Skeletal muscle tissue (tissue), 3 donors: ENCODE measurements at regions not wholly inside any gene's neighbourhood (a gene's known extent, or its start where the extent isn't known, plus 50 kb on each side); places are given as distances from the start of the nearest gene placed in this dataset.

Source experiments
- H3K27ac ChIP-seq: one replicate; pipeline ENCODE4 v1.7.0; 2013; ENCODE audit warnings: mild to moderate bottlenecking, low read depth, low read length, inconsistent platforms
- H3K27me3 ChIP-seq, 3 donors: one replicate each; pipeline ENCODE4 v1.7.0; 2013; ENCODE audit warnings: low read length in 3 of 3; ENCODE audit not compliant: control insufficient read depth in 3 of 3, insufficient read depth in 3 of 3
- H3K36me3 ChIP-seq, 3 donors: one replicate each; pipeline ENCODE4 v1.7.0; 2013; ENCODE audit warnings: low read length in 3 of 3; ENCODE audit not compliant: control insufficient read depth in 3 of 3, insufficient read depth in 3 of 3
- H3K4me1 ChIP-seq, 3 donors: one replicate each; pipeline ENCODE4 v1.7.0; 2013; ENCODE audit warnings: low read length in 3 of 3, mild to moderate bottlenecking in 3 of 3; ENCODE audit not compliant: control insufficient read depth in 3 of 3, insufficient read depth in 3 of 3
- H3K4me3 ChIP-seq, 3 donors: one replicate each; pipeline ENCODE4 v1.7.0; 2013; ENCODE audit warnings: low read length in 3 of 3
- H3K9ac ChIP-seq, 3 donors: one replicate each; pipeline ENCODE4 v1.7.0; 2013; ENCODE audit warnings: low read length in 3 of 3, mild to moderate bottlenecking in 3 of 3, moderate library complexity in 2 of 3, low read depth in 1 of 3
- H3K9me3 ChIP-seq, 3 donors: one replicate each; pipeline ENCODE4 v1.7.0; 2013; ENCODE audit warnings: low read length in 3 of 3; ENCODE audit not compliant: control insufficient read depth in 3 of 3
- donor health status: Osteomylitis.

DNA sequence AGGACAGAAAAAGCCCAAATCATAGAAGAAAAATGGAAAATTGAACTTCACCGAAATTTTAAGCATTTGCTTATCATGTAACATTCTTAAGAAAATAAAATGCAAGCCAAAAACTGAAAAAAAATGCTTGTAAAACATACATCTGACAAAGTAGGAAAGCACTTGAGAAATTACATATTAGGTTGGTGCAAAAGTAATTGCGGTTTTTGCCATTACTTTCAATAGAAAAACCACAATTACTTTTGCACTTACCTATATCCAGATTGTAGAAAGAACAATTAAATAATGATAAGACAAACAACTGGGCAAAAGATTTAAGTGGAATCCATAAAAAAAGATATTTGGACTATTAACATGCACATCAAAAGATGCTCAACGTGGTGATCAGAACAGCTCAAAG, 146.2 kb downstream of the TBXT start:
- Histone ChIP-seq H3K4me3 (no peak overlapping the region), H3K27ac (no peak overlapping the region)

DNA sequence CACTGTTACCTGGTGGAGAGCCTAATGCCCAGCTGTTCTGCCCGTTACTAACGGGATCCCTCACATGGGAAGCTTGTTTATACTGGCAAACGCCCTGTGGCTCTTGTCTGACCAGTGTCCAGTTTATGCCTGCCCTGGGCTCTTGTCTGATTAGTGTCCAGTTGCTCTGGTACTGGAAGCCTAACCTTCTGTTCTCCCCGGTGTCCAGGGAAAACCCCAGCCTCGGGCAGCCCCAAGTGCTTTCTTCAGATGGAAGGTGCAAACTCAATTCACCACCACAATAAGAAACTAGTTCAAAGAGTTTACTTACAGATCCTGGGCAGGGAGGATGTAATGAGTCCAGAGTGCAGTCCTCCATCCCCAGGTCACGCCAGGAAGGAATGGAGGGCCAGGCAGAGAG, 148.4 kb downstream of the TBXT start:
- no peaks in the 10 kb centered on the region for H3K36me3 ChIP-seq
- H3K4me1 ChIP-seq, result no peaks in the 10 kb centered on the region
- no peak overlapping the region for H3K27ac ChIP-seq
- no peaks in the 10 kb centered on the region for H3K27me3 ChIP-seq
- no peak overlapping the region for H3K9ac ChIP-seq
- H3K9me3 ChIP-seq, result peaks cover 0 to 5% (median 5%) of the 10 kb centered on the region in 3 donors
- no peak overlapping the region for H3K4me3 ChIP-seq

More for the DNA sequence above, 146.2 kb downstream of the TBXT start:
- Histone ChIP-seq H3K9me3 (peaks cover 0 to 7% (median 5%) of the 10 kb centered on the region in 3 donors), H3K27me3 (no peaks in the 10 kb centered on the region), H3K9ac (no peak overlapping the region), H3K4me1 (no peaks in the 10 kb centered on the region), H3K36me3 (no peaks in the 10 kb centered on the region)

DNA sequence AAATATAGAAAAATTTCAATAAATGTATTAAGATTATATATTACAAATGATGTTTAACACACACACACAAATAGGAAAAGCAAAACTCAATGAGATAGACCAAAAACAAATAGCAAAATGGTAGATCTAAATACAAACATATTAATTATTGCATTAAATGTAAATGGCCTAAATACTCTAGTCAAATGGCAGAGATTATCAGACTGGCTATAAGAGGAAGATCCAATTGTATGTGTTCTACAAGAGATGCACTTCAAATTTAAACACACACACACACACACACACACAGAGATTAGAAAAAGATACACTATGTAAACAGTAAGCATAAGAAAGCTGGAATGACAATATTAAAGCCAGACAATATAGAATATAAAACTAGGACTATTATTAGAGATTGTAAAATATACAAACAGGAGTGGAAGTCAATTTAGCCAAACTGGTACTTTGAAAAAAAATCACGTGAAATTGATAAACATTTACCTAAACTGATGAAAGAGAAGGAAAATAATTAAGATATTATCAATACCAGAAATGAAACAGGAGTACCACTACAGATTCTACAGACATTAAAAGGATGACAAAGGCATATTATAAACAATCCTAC, 150.5 kb downstream of the TBXT start:
- H3K9me3 ChIP-seq, result peaks cover 0 to 5% (median 5%) of the 10 kb centered on the region in 3 donors
- H3K27me3 ChIP-seq, result peaks cover 0 to under 1% (median under 1%) of the 10 kb centered on the region in 3 donors
- no peaks in the 10 kb centered on the region for H3K4me1 ChIP-seq
- H3K36me3 ChIP-seq, result no peaks in the 10 kb centered on the region
- no peak overlapping the region for H3K9ac ChIP-seq
- H3K4me3 ChIP-seq, result no peak overlapping the region
- H3K27ac ChIP-seq, result no peak overlapping the region

DNA sequence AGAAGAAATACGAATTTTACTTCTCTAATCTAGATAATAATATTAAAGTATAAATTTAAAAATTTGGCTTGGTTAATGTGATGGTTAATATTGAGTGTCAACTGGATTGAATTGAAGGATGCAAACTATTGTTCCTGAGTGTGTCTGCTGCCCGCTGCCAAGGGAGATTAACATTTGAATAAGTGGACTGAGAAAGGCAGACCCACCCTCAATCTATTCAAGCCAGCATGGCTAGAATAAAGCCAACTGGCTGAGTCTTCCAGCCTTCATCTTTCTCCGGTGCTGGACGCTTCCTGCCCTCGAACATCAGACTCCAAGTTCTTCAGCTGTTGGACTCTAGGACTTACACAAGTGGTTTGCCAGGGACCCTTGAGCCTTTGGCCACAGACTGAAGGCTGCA, 152.7 kb downstream of the TBXT start:
- Histone ChIP-seq H3K27me3 (peaks cover 16 to 19% (median 18%) of the 10 kb centered on the region in 3 donors), H3K9me3 (peaks cover 0 to 5% (median 5%) of the 10 kb centered on the region in 3 donors), H3K36me3 (no peaks in the 10 kb centered on the region), H3K27ac (no peak overlapping the region), H3K4me1 (no peaks in the 10 kb centered on the region), H3K4me3 (no peak overlapping the region), H3K9ac (no peak overlapping the region)

DNA sequence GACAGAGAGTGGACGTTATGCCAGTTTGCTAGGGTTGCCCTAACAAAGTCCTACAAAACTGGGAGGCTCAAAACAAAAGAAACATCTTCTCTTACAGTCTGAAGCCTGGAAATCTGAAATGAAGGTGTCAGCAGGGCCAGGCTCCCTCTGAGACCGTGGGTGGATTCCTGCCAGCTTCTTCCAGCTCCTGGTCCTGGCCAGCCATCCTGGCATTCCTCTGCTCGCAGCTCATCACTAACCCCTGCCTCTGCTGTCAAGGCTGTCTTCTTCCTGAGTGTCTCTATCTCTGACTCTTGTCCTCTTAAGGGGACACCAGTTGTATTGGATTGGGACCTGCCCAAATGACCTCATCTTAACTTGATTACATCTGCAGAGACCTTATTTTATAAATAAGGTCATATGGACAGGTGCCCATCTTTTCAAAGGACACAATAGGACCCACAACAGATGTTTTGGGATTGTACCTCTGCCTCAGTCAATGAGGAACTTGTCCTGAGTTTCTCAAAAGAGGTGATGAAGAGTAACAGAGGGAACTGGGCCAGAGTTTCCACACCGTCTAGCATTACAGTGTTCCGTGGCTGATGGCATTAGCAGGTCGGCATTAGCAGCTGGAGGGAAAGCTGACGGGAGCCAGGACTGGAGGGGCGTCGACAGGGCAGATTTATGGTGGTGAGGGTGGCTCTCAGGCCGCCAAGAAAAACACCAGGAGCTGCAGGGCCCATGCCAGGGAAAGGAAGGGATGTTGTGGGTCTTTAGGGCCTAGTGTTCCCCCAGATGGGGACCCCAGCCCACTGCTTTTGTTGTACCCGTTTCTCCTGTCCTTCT, 157.3 kb downstream of the TBXT start:
- Histone ChIP-seq H3K4me1 (peaks cover 13 to 32% (median 31%) of the 10 kb centered on the region in 3 donors), H3K9ac (no peak overlapping the region), H3K27me3 (peaks cover 55 to 60% (median 58%) of the 10 kb centered on the region in 3 donors), H3K9me3 (no peaks in the 10 kb centered on the region), H3K27ac (no peak overlapping the region), H3K4me3 (no peak overlapping the region), H3K36me3 (no peaks in the 10 kb centered on the region)

DNA sequence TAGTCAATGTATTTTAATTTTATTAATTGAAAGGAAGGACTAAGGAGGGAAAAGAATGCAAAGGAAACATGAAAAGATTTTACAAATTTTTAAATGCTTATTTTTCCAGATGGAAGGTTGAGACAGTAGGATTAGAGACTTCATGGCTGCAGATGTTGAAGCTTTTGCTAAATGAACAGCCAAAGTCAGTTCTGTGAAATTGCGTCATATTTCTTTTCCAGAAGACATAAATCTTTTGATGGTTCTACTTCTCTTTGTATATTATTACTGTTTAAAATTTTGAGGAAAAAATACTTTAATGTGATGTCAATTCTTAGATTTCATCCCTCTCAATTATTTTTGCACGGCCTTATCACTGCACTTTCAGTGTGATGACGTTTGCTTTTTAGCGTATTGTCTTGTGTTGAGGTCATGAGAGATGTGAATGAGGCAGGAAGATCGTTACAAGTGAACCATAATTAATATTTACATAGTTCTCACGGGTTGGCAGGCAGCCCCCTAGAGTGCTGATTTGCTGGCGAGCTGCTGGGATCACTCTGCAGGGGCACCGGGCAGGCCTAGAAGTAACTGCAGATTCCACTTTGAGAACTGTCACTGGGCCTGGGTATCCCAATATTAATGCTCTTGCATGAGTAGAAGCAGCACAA, 158.1 kb downstream of the TBXT start:
- peaks cover 61 to 62% (median 62%) of the 10 kb centered on the region in 3 donors for H3K27me3 ChIP-seq
- no peaks in the 10 kb centered on the region for H3K36me3 ChIP-seq
- H3K4me3 ChIP-seq, result peak overlapping the region in 2 of 3 donors; percentile 20 to 66
- H3K27ac ChIP-seq, result no peak overlapping the region
- peaks cover 0 to 2% (median 0%) of the 10 kb centered on the region in 3 donors for H3K9me3 ChIP-seq
- peaks cover 16 to 35% (median 34%) of the 10 kb centered on the region in 3 donors for H3K4me1 ChIP-seq
- no peak overlapping the region for H3K9ac ChIP-seq

DNA sequence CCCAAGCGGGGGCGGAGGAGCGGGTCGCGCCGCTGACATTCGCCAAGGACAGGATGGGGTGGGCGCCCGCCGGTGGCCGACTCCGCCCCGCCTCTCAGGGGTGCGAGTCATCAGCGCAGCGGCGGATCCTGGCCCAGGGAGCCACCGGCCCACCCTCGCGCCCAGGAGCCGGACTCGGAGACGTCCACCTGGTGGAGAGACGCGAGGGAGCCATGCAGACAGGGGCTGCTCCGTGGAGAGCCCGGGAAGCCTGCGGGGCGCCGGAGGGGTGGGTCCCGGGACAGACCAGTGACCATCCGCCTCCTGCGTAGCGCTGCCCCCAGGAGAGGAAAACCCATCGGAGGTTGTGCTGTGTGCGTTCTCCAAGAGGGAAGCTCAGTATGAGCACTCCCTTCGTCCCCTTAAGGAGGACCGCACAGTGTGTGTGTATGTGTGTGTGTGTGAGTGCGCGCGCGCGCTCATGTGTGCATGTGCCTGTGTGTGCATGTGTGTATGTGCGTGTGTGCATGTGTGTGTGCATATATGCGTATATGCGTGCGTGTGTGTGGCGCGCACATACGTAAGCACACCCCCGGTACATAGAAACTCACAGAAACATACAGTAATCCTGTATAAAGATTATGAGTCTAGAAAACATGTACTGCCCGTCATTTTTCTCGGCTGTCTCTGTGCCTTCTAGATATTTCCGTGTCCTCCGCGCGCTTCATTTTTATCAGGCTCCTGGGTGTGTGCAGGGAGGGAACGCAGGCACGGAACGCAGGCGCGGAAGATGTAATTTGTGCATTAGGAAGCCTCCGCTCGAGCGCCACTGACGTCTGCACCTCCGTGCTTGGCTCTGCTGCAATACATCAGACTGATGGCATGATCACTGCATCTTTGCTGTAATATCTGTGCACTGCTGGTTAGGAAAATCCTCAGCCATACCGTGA, 158.9 kb downstream of the TBXT start:
- peaks cover 61 to 64% (median 62%) of the 10 kb centered on the region in 3 donors for H3K27me3 ChIP-seq
- peaks cover 0 to 2% (median 0%) of the 10 kb centered on the region in 3 donors for H3K9me3 ChIP-seq
- H3K4me3 ChIP-seq, result peak overlapping the region in 2 of 3 donors; percentile 38 to 66
- no peak overlapping the region for H3K27ac ChIP-seq
- H3K36me3 ChIP-seq, result no peaks in the 10 kb centered on the region
- peaks cover 16 to 35% (median 34%) of the 10 kb centered on the region in 3 donors for H3K4me1 ChIP-seq
- peak overlapping the region in 1 of 3 donors; percentile 25 for H3K9ac ChIP-seq

DNA sequence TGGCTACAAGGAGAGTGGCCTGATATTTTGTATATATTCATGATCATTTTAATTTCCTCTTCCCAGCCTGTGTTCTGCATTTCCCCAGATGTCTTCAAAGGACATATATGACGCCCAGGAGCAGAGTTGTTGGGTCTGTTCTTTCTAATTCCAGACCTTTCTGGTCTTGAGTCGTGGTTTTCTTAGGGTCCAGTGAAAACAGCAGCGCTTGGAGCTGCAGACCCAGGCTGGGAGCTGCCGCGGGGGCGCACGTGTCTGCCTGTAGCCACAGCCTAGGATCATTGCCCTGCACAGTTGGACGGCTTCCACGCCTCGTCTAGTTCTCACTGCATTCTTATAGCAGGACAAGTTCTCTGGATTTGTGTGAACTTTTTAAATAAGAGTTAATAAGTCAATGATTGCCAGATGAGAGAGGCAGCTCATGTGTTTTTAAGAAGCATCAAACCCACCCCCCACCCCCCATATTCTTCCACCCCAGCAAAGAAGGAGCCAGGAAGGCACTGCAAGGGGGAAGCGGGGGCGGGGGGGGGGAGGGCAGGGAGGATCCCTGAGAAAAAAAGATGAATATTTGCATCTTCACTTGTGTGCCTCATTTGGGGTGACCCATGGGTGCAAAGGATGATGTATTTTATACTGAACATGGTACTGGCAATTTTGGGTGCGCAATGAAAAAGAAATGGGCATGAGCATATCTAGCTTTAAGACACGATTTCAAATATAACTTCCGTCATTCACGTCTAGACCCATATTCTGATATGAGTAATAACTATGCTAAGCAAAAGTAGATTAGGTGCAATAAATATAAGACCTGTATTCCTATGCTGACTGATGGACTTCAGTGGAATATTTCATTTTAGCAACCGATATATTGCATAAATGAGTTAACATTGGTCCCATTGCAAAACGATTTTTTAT, 160.0 kb downstream of the TBXT start:
- H3K9ac ChIP-seq, result no peak overlapping the region

More for the DNA sequence above, 160.0 kb downstream of the TBXT start:
- Histone ChIP-seq H3K9me3 (peaks cover 0 to 2% (median 0%) of the 10 kb centered on the region in 3 donors), H3K36me3 (no peaks in the 10 kb centered on the region), H3K4me3 (peak overlapping the region in 1 of 3 donors; percentile 66), H3K4me1 (peaks cover 16 to 35% (median 34%) of the 10 kb centered on the region in 3 donors), H3K27me3 (peaks cover 61 to 64% (median 62%) of the 10 kb centered on the region in 3 donors), H3K27ac (no peak overlapping the region)
